ENCODE measurements at regions not wholly inside any gene's neighbourhood (a gene's known extent, or its start where the extent isn't known, plus 50 kb on each side); places are given as distances from the start of the nearest gene placed in this dataset.
A peak's percentile ranks its signal among the peaks of the same experiment; 100 is the strongest.
"Not testable (repeated sequence)": the region's sequence is repeated elsewhere in the genome, so short reads cannot be mapped to it uniquely, and the experiment has no call there.

DNA sequence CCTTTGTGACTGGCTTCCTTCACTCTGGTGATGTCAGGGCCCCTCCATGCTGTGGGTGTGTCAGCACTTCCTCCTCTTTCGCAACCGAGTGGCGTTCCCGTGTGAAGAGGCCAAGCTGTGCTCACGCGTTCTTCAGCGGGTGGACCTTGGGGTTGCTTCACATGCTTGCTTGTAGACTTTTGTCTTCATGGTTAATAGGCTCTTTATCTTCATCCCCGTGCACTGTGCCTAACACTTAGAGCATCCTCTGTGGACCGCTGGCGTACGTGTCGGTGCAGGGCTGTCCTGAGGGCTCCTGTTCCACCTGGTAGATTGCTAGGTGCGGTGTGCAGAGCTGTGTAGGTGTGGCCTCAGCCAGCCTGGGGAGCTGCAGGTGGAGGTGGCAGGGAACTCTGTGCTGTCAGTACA, 182.3 kb downstream of the OR4M2 start:
- DNase-seq (ENCODE audit: low read depth) = peak; percentile 19

- no peak for DNase-seq (ENCODE audit: low read depth)
Observed at GRCh38 chr15:22263738-22264137, 183.4 kb downstream of the OR4M2 start.

DNA sequence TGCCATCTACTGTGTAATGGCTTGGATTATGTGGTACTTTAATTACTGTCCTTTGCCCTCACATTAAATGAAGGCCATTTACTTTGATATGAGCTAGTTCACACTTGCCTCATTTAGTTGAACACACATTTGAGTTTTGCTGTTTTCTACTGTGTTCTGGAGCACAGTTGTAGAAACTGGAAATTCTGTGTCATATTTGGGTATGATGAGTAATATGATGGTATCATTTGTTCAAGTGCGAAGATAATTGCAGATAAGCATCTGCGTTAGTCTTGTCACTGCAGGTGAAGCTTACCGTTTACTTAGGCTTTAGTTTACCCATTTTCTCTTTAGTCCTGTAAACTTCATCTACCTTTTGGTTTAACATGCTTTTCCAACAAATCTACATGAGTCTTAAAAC, 183.9 kb downstream of the OR4M2 start:
- DNase-seq (ENCODE audit: low read depth) = not testable (repeated sequence)

GRCh38 chr15:22265056-22265945, 185.0 kb downstream of the OR4M2 start:
- no peak for DNase-seq (ENCODE audit: low read depth)

- no peak for DNase-seq (ENCODE audit: low read depth)
Observed at GRCh38 chr15:22265970-22266369, 185.6 kb downstream of the OR4M2 start.

DNA sequence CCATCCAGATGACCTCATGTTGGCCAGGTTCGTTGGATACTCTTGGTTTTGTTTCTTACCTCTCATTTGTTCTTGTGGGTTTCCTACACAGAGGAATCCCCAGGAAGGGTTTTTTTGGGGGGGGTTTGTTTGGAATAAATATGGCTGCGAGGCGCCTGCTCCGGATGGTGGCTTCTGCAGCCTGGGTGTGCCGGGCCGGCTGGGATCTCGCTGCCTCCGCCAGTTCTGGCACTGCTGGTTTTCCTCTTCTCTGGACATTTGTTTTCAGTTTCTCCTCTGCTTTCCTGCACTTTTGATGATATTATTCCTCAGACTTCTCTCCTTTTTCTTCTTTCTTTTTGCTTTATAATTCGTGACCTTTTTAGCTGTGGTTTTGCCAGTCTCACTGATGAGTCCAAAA, 187.4 kb downstream of the OR4M2 start:
- DNase-seq (ENCODE audit: low read depth) = no peak

DNA sequence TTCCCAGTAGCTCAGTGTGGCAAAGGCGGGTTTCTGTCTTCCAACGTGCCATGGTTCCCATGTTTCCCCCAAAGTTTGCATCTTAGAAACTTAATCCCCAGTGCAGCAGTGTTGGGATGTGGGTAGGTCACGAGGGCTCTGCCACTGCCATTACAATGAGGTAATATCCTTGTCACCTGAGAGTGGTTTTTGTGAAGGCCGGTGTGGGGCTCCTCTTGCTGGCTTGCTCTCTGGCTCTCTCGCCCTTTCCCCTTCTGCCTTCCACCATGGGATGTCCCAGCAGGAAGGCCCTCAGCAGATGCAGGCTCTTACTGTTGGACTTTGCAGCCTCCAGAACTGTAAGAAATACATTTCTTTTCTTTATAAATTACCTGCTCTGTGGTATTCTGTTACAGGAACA, 187.9 kb downstream of the OR4M2 start:
- DNase-seq (ENCODE audit: low read depth) = not testable (repeated sequence)

- not testable (repeated sequence) for DNase-seq (ENCODE audit: low read depth)
Observed at GRCh38 chr15:22268654-22269053, 188.3 kb downstream of the OR4M2 start.

DNA sequence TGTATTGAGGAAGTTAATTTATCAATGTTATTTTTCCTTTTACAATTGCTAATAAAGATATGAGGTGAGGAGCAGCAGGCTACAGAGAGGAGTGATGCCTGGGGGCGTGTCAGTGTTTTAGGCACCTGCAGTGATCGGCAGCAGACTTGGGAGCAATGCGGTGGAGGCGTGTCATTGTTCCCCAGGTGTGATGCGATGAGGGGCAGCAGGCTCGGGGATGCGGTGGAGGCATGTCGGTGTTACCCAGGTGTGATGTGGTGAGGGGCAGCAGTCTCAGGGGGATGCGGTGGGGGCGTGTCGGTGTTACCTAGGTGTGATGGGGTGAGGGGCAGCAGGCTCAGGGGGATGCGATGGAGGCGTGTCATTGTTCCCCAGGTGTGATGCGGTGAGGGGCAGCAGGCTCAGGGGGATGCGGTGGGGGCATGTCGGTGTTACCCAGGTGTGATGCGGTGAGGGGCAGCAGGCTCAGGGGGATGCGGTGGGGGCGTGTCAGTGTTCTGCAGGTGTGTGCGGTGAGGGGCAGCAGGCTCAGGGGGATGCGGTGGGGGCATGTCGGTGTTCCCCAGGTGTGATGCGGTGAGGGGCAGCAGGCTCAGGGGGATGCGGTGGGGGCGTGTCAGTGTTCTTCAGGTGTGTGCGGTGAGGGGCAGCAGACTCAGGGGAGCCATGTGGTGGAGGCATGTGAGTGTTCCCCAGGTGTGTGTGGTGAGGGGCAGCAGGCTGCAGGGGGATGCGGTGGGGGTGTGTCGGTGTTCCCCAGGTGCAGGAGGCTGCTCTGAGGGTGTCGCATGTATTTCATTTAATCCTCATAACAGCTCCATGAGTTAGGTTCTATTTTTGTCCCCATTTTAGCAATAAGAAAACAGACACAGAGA, 186.2 kb upstream of the GOLGA6L22 start:
- DNase-seq (ENCODE audit: low read depth) = not testable (repeated sequence)

DNA sequence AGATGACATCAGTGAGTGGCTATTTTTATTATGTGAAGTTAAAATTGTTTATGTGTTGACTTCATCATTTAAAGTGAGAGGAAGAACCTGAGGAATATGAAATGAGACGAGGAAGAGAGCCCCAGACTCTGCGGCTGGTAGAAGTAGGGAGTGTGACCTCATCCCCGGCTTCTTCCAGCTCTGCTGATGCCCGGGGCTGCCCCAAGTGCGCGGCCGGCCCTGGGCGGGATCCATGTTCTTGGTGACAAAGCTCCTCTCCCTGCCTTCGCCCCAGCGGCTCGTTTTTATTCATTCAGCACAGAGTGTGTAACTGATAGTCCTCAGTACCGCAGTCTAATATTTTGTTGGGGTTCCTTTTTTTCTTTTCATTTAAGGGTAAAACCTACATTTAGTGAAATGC, 185.5 kb upstream of the GOLGA6L22 start:
- not testable (repeated sequence) for DNase-seq (ENCODE audit: low read depth)

GRCh38 chr15:22274376-22274775, 184.3 kb upstream of the GOLGA6L22 start:
- not testable (repeated sequence) for DNase-seq (ENCODE audit: low read depth)

GRCh38 chr15:22280770-22281169, 177.9 kb upstream of the GOLGA6L22 start:
- DNase-seq (ENCODE audit: low read depth) = not testable (repeated sequence)

DNA sequence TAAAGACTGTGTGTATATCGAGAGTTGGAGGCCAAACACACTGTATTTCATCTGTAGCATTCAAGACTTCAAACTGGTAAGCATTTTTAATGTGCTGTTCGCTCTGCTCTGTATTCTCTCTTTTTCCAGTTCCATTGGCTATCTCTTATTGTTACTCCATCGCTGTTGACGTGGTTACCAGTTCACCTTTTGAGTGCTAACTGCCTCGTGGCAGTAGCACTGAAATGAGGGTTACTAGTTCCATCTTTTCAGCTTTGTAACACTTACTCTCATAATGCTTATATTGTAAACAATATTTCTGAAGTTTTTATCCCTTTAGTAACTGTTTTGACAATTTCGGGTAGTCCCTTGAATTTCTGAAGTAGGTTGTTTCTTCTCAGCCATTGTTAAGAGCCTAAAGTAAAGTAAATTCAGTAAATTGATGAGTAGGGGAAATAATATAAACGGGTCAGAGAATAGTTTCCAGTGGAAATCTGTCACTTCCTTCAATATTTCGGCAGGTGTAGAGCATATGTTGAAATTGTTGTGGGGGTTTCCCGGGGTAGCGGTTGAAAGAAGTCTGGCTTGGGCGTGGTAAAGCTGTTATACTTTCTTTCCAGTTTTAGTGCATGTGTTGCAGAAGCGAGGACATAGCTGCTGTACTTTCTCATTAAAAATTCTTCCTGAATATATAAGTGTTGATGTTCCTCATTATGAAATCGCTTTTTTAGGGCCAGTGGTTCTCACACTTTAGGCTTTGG, 175.7 kb upstream of the GOLGA6L22 start:
- not testable (repeated sequence) for DNase-seq (ENCODE audit: low read depth)

DNA sequence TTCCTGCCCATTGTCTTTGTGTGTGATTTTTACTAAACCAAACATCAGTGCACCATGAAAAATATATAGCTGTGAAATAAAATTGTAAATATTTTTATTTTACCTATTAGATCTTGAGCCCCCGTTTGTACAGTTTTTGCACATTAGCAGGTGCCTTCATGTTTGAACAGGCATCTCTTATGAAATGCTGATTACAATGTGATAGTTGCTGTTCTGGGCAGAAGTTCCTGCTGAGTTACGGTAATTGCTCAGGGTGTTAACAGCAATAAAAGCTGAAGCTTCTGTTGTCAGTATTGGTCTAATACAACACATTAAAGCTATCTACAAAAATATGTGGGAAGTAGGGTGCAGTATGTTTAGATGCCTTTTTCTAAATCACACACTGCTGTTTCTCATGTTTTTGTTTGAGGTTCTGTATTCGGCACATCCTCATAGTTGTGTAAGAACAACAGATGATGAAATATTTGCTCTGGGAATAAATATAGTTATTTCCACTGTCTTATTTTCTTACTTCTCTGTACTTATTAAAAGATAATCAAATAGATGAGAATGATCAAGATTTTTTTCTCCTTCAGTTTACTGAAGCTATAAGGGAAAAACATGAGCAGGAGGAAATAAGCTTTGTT, 173.8 kb upstream of the GOLGA6L22 start:
- DNase-seq (ENCODE audit: low read depth) = not testable (repeated sequence)

GRCh38 chr15:22291054-22291453, 167.6 kb upstream of the GOLGA6L22 start:
- not testable (repeated sequence) for DNase-seq (ENCODE audit: low read depth)

GRCh38 chr15:22303112-22303511, 155.6 kb upstream of the GOLGA6L22 start:
- DNase-seq (ENCODE audit: low read depth) = not testable (repeated sequence)
